H9 (cell line): ENCODE measurements at regions not wholly inside any gene's neighbourhood (a gene's known extent, or its start where the extent isn't known, plus 50 kb on each side); places are given as distances from the start of the nearest gene placed in this dataset.
"Not testable (repeated sequence)": the region's sequence is repeated elsewhere in the genome, so short reads cannot be mapped to it uniquely, and the experiment has no call there.

Experiments used
- DNase-seq: peaks from one replicate; pipeline ENCODE4 v3.0.0-alpha.2; 2017
- H2AFZ ChIP-seq: one replicate; pipeline ENCODE4 v1.6.1; 2013; ENCODE audit warnings: mild to moderate bottlenecking, low read length, control low read depth, moderate library complexity
- H2AK5ac ChIP-seq: 2 replicates; pipeline ENCODE4 v1.6.1; 2013; ENCODE audit warnings: low read length, control low read depth, mixed read lengths; ENCODE audit not compliant: insufficient read length
- H2BK120ac ChIP-seq: one replicate; pipeline ENCODE4 v1.6.1; 2013; ENCODE audit warnings: low read depth, mild to moderate bottlenecking, low read length, control low read depth, inconsistent platforms; ENCODE audit not compliant: poor library complexity, severe bottlenecking
- H2BK12ac ChIP-seq: 2 replicates; pipeline ENCODE4 v1.6.1; 2013; ENCODE audit warnings: low read length, control low read depth, mixed read lengths, low read depth; ENCODE audit not compliant: insufficient read length
- H2BK15ac ChIP-seq: 2 replicates; pipeline ENCODE4 v1.6.1; 2013; ENCODE audit warnings: low read depth, low read length, control low read depth
- H2BK20ac ChIP-seq: one replicate; pipeline ENCODE4 v1.6.1; 2013; ENCODE audit warnings: low read depth, mild to moderate bottlenecking, low read length, control low read depth, inconsistent platforms; ENCODE audit not compliant: poor library complexity, severe bottlenecking
- H2BK5ac ChIP-seq: 2 replicates; pipeline ENCODE4 v1.6.1; 2013; ENCODE audit warnings: low read length, control low read depth, mixed read lengths; ENCODE audit not compliant: insufficient read length
- H3K14ac ChIP-seq: 2 replicates; pipeline ENCODE4 v1.6.1; 2013; ENCODE audit warnings: low read length, control low read depth; ENCODE audit not compliant: insufficient read depth
- H3K18ac ChIP-seq: 2 replicates; pipeline ENCODE4 v1.6.1; 2013; ENCODE audit warnings: low read depth, mild to moderate bottlenecking, mixed read lengths, low read length, control low read depth; ENCODE audit not compliant: insufficient read length
- H3K23ac ChIP-seq: 2 replicates; pipeline ENCODE4 v1.6.1; 2013; ENCODE audit warnings: low read length, control low read depth, mixed read lengths, low read depth; ENCODE audit not compliant: insufficient read length
- H3K23me2 ChIP-seq: 2 replicates; pipeline ENCODE4 v1.6.1; 2013; ENCODE audit warnings: low read depth, mild to moderate bottlenecking, mixed read lengths, low read length, control low read depth; ENCODE audit not compliant: insufficient read length, poor library complexity, severe bottlenecking
- H3K27ac ChIP-seq: 2 replicates; pipeline ENCODE4 v1.5.1; 2013; ENCODE audit warnings: low read length, control low read depth, mixed read lengths, low read depth; ENCODE audit not compliant: insufficient read length
- H3K27me3 ChIP-seq: 2 replicates; pipeline ENCODE4 v1.6.1; 2013; ENCODE audit warnings: low read length, control low read depth, inconsistent platforms; ENCODE audit not compliant: insufficient read depth
- H3K4ac ChIP-seq: 2 replicates; pipeline ENCODE4 v1.6.1; 2013; ENCODE audit warnings: low read depth, mild to moderate bottlenecking, control low read depth, inconsistent platforms, low read length, moderate library complexity
- H3K4me1 ChIP-seq: 2 replicates; pipeline ENCODE4 v1.6.1; 2013; ENCODE audit warnings: low read length, control low read depth, inconsistent platforms; ENCODE audit not compliant: insufficient read depth
- H3K4me2 ChIP-seq: 2 replicates; pipeline ENCODE4 v1.6.1; 2013; ENCODE audit warnings: low read length, control low read depth, mixed read lengths; ENCODE audit not compliant: insufficient read length, insufficient read depth
- H3K56ac ChIP-seq: 2 replicates; pipeline ENCODE4 v1.6.1; 2013; ENCODE audit warnings: low read depth, mild to moderate bottlenecking, mixed read lengths, low read length, control low read depth; ENCODE audit not compliant: insufficient read length
- H3K79me1 ChIP-seq: 2 replicates; pipeline ENCODE4 v1.6.1; 2013; ENCODE audit warnings: low read depth, mild to moderate bottlenecking, moderate library complexity, low read length, control low read depth, inconsistent platforms; ENCODE audit not compliant: insufficient read depth, poor library complexity, severe bottlenecking
- H3K79me2 ChIP-seq: 2 replicates; pipeline ENCODE4 v1.6.1; 2013; ENCODE audit warnings: low read length, control low read depth, inconsistent platforms; ENCODE audit not compliant: insufficient read depth
- H3K9ac ChIP-seq: 2 replicates; pipeline ENCODE4 v1.6.1; 2013; ENCODE audit warnings: low read length, control low read depth, mixed read lengths; ENCODE audit not compliant: insufficient read length; ENCODE audit errors: extremely low read depth
- H3K9me3 ChIP-seq: one replicate; pipeline ENCODE4 v1.6.1; 2013; ENCODE audit warnings: low read depth, low read length, inconsistent platforms; ENCODE audit not compliant: control insufficient read depth
- H3T11ph ChIP-seq: one replicate; pipeline ENCODE4 v1.6.1; 2013; ENCODE audit warnings: mild to moderate bottlenecking, low read length, control low read depth, inconsistent platforms
- H4K20me1 ChIP-seq: one replicate; pipeline ENCODE4 v1.6.1; 2013; ENCODE audit not compliant: control insufficient read depth, insufficient read length, insufficient read depth
- H4K5ac ChIP-seq: 2 replicates; pipeline ENCODE4 v1.6.1; 2013; ENCODE audit warnings: low read depth, mild to moderate bottlenecking, mixed read lengths, low read length, control low read depth; ENCODE audit not compliant: insufficient read length
- H4K8ac ChIP-seq: replicated peaks from 2 replicates; pipeline ENCODE4 v1.6.1; 2013; ENCODE audit warnings: low read length, control low read depth, mixed read lengths, low read depth; ENCODE audit not compliant: insufficient read length
- H4K91ac ChIP-seq: 2 replicates; pipeline ENCODE4 v1.6.1; 2013; ENCODE audit warnings: low read depth, mild to moderate bottlenecking, moderate library complexity, mixed read lengths, low read length, control low read depth; ENCODE audit not compliant: insufficient read length
- H3K27ac Mint-ChIP-seq, 3 experiments: 2 replicates in 2 of 3; 3 replicates in 1 of 3; pipeline ENCODE4 v1.8.0; 2020 to 2021; ENCODE audit warnings: mixed read lengths in 3 of 3, mild to moderate bottlenecking in 1 of 3, moderate library complexity in 1 of 3
- H3K27me3 Mint-ChIP-seq: 2 replicates; pipeline ENCODE4 v1.8.0; 2021; ENCODE audit warnings: low read depth, mild to moderate bottlenecking, moderate library complexity, mixed read lengths
- H3K36me3 Mint-ChIP-seq, 3 experiments: 2 replicates in 2 of 3; 3 replicates in 1 of 3; pipeline ENCODE4 v1.8.0; 2020 to 2021; ENCODE audit warnings: low read depth in 3 of 3, mixed read lengths in 3 of 3; ENCODE audit not compliant: insufficient read depth in 1 of 3
- H3K4me1 Mint-ChIP-seq, 2 experiments: 2 replicates each; pipeline ENCODE4 v1.8.0; 2020; ENCODE audit warnings: mixed read lengths in 2 of 2
- H3K4me3 Mint-ChIP-seq, 2 experiments: 2 replicates in 1 of 2; 3 replicates in 1 of 2; pipeline ENCODE4 v1.8.0; 2020 to 2021; ENCODE audit warnings: mild to moderate bottlenecking in 2 of 2, mixed read lengths in 2 of 2, moderate library complexity in 1 of 2
- H3K9me3 Mint-ChIP-seq, 2 experiments: 2 replicates in 1 of 2; 3 replicates in 1 of 2; pipeline ENCODE4 v1.8.0; 2020; ENCODE audit warnings: mild to moderate bottlenecking in 2 of 2, mixed read lengths in 2 of 2, moderate library complexity in 1 of 2
- CTCF ChIP-seq: fragments of 200-600 bp; sonication (generic); conservative IDR thresholded peaks from 3 replicates; pipeline ENCODE4 v1.8.0; 2021; ENCODE audit warnings: antibody characterized with exemption, mild to moderate bottlenecking
- WGBS: extraction: QIAGEN DNeasy Blood & Tissue Kit; methylation state at CpG from one replicate; pipeline ENCODE4 v1.1.7; 2013; ENCODE audit warnings: missing lambda C conversion rate, low lambda C conversion rate, mixed read lengths; ENCODE audit not compliant: insufficient read length; ENCODE audit errors: extremely low coverage; 5-methylcytosine and 5-hydroxymethylcytosine counted together

- Histone ChIP-seq H3K18ac (no peak overlapping the region), H4K91ac (no peak overlapping the region), H3K4me1 (no peaks in the 10 kb centered on the region), H2BK12ac (no peak overlapping the region), H3K9ac (no peak overlapping the region), H3T11ph (no peak overlapping the region), H3K56ac (no peak overlapping the region), H2AFZ (no peak overlapping the region), H2BK20ac (no peak overlapping the region), H3K9me3 (no peaks in the 10 kb centered on the region), H3K4ac (no peak overlapping the region), H3K79me1 (no peaks in the 10 kb centered on the region), H2BK5ac (no peak overlapping the region), H3K23me2 (no peaks in the 10 kb centered on the region), H3K79me2 (no peaks in the 10 kb centered on the region), H3K23ac (no peak overlapping the region), H3K27me3 (no peaks in the 10 kb centered on the region), H3K14ac (no peak overlapping the region), H2AK5ac (no peak overlapping the region), H2BK120ac (no peak overlapping the region), H3K27ac (no peak overlapping the region), H4K20me1 (no peaks in the 10 kb centered on the region), H4K5ac (no peak overlapping the region), H3K4me2 (no peak overlapping the region), H4K8ac (no peak overlapping the region), H2BK15ac (no peak overlapping the region)
- no CpG with 5 or more reads among the region's 5 CpGs for WGBS
- no peak for TF ChIP-seq CTCF
- Mint-ChIP-seq H3K36me3 (peaks cover 0 to 4% (median 3%) of the 10 kb centered on the region in 3 experiments; a peak in 3 of 7 replicates), H3K9me3 (peaks cover 0 to 3% of the 10 kb centered on the region in 2 experiments; a peak in 2 of 5 replicates), H3K27ac (no peak overlapping the region), H3K27me3 (peaks cover 17% of the 10 kb centered on the region), H3K4me3 (no peak overlapping the region), H3K4me1 (peaks cover 25 to 34% of the 10 kb centered on the region in 2 experiments)
- DNase-seq, result no peak
These were observed 128.3 kb downstream of the CRLF3 start for GRCh38 chr17:30696234-30696633.

GRCh38 chr17:30695265-30695811, 129.2 kb downstream of the CRLF3 start:
- WGBS, result no CpG with 5 or more reads among the region's 1 CpG
- H3K9ac ChIP-seq, result not testable (repeated sequence)

More at GRCh38 chr17:30695265-30695811, 129.2 kb downstream of the CRLF3 start:
- not testable (repeated sequence) for H2BK20ac ChIP-seq, H3K9me3 ChIP-seq, H3K23ac ChIP-seq, H3K18ac ChIP-seq, H3K56ac ChIP-seq, H3K36me3 Mint-ChIP-seq, H4K20me1 ChIP-seq, H2BK5ac ChIP-seq, H3K27me3 ChIP-seq, H3K79me1 ChIP-seq, H2AK5ac ChIP-seq, H3K79me2 ChIP-seq, H3T11ph ChIP-seq, H4K91ac ChIP-seq, H4K8ac ChIP-seq, H3K27ac ChIP-seq, H3K4me3 Mint-ChIP-seq, DNase-seq, H2BK120ac ChIP-seq, H3K4me2 ChIP-seq, H2BK15ac ChIP-seq, H2BK12ac ChIP-seq, H3K27ac Mint-ChIP-seq, H3K4ac ChIP-seq, H2AFZ ChIP-seq, H3K23me2 ChIP-seq, H3K9me3 Mint-ChIP-seq, H4K5ac ChIP-seq, H3K14ac ChIP-seq, H3K4me1 ChIP-seq
- Mint-ChIP-seq H3K4me1 (peaks cover 19 to 28% of the 10 kb centered on the region in 2 experiments), H3K27me3 (peaks cover 17% of the 10 kb centered on the region)
